Nephron progenitor cell (in vitro differentiated cells): ENCODE measurements at regions not wholly inside any gene's neighbourhood (a gene's known extent, or its start where the extent isn't known, plus 50 kb on each side); places are given as distances from the start of the nearest gene placed in this dataset.
A peak's percentile ranks its signal among the peaks of the same experiment; 100 is the strongest.

Experiments
- DNase-seq: peaks from one replicate; pipeline ENCODE4 v3.0.0; 2021
- H3K27ac Mint-ChIP-seq: 2 replicates; pipeline ENCODE4 v1.8.0; 2021; ENCODE audit warnings: mild to moderate bottlenecking, moderate library complexity, mixed read lengths
- H3K27me3 Mint-ChIP-seq: 2 replicates; pipeline ENCODE4 v1.8.0; 2021; ENCODE audit warnings: mild to moderate bottlenecking, low read depth, mixed read lengths; ENCODE audit not compliant: poor library complexity
- H3K36me3 Mint-ChIP-seq: 2 replicates; pipeline ENCODE4 v1.8.0; 2021; ENCODE audit warnings: low read depth, mixed read lengths
- H3K4me1 Mint-ChIP-seq: 2 replicates; pipeline ENCODE4 v1.8.0; 2021; ENCODE audit warnings: mixed read lengths
- H3K4me3 Mint-ChIP-seq: 2 replicates; pipeline ENCODE4 v1.8.0; 2021; ENCODE audit warnings: mild to moderate bottlenecking, moderate library complexity, mixed read lengths
- H3K9me3 Mint-ChIP-seq: 2 replicates; pipeline ENCODE4 v1.8.0; 2021; ENCODE audit warnings: mild to moderate bottlenecking, moderate library complexity, mixed read lengths
- TF ChIP-seq, protein P1 (sequence below): fragments of 200-600 bp; sonication (generic); IDR thresholded peaks from 2 replicates; pipeline ENCODE4 v1.5.0; 2021; ENCODE audit warnings: antibody characterized with exemption

DNA sequence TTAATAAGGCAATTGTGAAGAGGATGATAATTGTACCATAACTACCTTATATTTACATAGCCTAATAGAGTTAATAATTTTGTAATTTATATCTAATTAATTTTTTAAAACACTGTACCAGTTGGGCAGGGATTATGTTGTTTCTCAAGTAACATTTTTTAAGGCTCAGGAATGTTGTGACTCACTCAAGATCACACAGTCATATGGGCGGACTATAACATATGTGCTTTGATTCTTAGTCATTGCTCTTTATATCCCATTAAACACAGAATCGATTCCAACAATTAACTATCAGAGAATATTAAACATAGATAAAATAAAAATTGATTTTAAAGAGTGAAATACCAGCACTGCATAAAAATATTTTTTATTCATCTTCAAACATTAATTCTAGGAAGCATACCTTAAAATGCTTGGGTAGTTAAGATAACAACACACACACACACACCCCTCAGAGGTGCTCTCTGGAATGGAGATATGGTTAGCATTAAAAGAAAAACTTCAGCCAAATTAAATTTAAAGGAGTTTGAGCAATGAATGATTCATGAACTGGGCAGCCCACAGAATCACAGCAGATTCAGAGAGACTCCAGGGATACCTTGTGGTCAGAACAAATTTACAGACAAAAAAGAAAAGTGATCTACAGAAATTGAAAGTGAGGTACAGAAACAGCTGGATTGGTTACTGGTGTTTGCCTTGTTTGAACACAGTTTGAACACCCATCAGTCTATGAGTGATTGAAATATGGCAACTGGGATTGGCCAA is 869.4 kb upstream of the ID2 start:
- Mint-ChIP-seq H3K27me3 (peaks cover 3% of the 10 kb centered on the region), H3K9me3 (peaks cover 11% of the 10 kb centered on the region), H3K27ac (no peak overlapping the region), H3K4me1 (peaks cover 14% of the 10 kb centered on the region), H3K36me3 (no peaks in the 10 kb centered on the region), H3K4me3 (no peak overlapping the region)
- DNase-seq = no peak
- TF ChIP-seq, protein P1, sequence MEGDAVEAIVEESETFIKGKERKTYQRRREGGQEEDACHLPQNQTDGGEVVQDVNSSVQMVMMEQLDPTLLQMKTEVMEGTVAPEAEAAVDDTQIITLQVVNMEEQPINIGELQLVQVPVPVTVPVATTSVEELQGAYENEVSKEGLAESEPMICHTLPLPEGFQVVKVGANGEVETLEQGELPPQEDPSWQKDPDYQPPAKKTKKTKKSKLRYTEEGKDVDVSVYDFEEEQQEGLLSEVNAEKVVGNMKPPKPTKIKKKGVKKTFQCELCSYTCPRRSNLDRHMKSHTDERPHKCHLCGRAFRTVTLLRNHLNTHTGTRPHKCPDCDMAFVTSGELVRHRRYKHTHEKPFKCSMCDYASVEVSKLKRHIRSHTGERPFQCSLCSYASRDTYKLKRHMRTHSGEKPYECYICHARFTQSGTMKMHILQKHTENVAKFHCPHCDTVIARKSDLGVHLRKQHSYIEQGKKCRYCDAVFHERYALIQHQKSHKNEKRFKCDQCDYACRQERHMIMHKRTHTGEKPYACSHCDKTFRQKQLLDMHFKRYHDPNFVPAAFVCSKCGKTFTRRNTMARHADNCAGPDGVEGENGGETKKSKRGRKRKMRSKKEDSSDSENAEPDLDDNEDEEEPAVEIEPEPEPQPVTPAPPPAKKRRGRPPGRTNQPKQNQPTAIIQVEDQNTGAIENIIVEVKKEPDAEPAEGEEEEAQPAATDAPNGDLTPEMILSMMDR = no peak

DNA sequence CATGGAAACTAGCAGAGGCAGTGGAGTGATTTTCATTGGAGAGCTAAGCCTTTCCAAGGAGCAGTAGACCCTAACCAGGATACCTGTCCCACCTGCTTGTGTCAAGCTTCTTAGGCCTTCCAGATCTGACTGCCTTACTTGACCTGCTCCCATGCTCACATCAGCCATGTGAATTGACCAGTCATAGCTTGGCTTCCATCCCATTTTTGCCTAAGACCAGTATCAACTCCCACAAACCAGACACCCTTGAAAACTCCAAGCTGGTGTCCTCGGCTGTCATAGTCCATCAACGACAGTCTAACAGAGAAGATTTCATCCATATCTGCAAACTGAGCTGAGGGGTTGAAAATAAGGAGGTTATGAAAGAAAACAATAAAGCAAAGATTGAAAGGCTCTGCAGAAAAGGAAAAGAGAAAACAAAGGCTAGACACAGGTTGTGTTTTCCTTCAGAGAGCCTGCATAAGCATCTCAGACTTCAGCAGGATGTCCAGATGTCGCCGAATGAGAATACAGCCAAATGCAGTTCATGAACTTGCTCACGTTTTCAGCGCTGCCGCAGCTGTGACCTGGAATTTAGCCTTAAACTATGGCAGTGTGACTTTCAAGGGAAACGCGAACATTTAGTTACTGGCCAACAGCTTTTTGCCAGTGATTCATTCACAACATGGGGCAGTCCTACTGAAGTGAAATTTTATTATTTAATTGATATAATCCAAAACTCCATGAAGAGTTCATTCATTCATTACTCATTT is 868.1 kb upstream of the ID2 start:
- Mint-ChIP-seq H3K27me3 (peaks cover 3% of the 10 kb centered on the region), H3K36me3 (no peaks in the 10 kb centered on the region), H3K9me3 (no peaks in the 10 kb centered on the region), H3K27ac (no peak overlapping the region), H3K4me3 (no peak overlapping the region), H3K4me1 (peaks cover 14% of the 10 kb centered on the region)
- TF ChIP-seq, protein P1 = no peak
- no peak for DNase-seq

DNA sequence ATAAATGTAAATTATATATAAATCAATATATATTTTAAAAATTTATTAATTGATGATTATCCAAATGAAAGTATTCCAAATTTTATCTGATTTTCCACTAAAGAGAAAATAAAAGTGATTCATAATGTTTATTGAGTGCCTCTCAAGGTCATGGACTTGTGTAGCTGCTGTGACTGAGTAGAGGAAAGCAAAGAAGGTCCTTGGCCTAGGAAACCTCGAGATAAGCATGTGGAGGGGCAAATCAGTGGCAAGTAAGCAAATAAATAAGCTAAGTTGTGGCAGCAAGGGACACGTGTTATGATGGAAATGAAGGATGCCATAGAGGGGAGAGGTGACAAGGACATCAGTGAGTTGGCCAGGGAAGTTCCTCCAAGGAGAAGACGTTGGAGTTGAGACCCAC is 866.1 kb upstream of the ID2 start:
- no peaks in the 10 kb centered on the region for H3K36me3 Mint-ChIP-seq

DNA sequence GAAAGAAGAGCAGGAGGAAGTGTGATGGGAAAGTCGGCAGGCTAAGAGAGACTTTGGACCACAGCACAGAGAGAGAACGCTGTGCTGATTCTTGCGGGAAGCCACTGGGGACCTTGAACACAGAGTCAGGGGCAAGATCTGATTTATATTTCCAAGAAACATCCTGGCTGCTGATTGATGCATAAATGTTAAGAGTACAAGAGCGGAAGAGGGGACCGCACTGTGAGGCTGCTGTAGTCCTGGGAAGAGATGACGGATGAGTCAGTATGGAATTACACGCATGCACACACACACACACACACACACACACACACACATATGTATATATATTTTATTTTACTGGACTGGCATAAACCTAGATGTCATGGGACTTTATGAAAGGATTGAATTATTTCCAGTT is 865.6 kb upstream of the ID2 start:
- Mint-ChIP-seq H3K4me3 (no peak overlapping the region), H3K27ac (no peak overlapping the region), H3K36me3 (no peaks in the 10 kb centered on the region), H3K9me3 (no peaks in the 10 kb centered on the region), H3K4me1 (peaks cover 19% of the 10 kb centered on the region), H3K27me3 (peaks cover 3% of the 10 kb centered on the region)
- no peak for DNase-seq
- TF ChIP-seq, protein P1 = no peak

More for the DNA sequence above, 866.1 kb upstream of the ID2 start:
- no peak overlapping the region for H3K4me3 Mint-ChIP-seq
- peak overlapping the region; percentile 14 for H3K27ac Mint-ChIP-seq
- DNase-seq = no peak
- peaks cover 19% of the 10 kb centered on the region for H3K4me1 Mint-ChIP-seq
- no peaks in the 10 kb centered on the region for H3K9me3 Mint-ChIP-seq
- TF ChIP-seq, protein P1 = no peak
- peaks cover 3% of the 10 kb centered on the region for H3K27me3 Mint-ChIP-seq

DNA sequence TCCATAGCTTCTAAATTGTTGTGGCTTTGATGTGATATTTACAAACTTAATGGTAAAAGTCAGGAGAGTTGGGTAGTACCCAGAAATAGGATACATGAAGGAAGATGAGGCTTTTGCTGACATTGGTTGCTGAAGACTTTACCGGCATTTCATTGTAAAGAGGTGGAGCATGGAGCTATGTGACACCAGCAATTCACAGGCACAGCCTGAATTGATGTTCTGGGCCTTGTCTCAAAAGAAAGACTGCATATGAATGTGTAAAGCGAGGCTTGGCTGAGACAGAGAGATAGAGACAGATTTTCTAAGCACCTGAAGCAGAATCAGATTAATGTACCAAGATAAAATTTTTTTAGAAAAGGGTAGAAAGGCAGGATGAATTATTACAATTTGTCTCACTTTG is 864.9 kb upstream of the ID2 start:
- Mint-ChIP-seq H3K9me3 (no peaks in the 10 kb centered on the region), H3K4me3 (no peak overlapping the region), H3K27me3 (peaks cover 3% of the 10 kb centered on the region), H3K27ac (no peak overlapping the region), H3K36me3 (no peaks in the 10 kb centered on the region), H3K4me1 (peaks cover 19% of the 10 kb centered on the region)
- no peak for DNase-seq
- TF ChIP-seq, protein P1 = no peak
